ENCODE measurements at regions not wholly inside any gene's neighbourhood (a gene's known extent, or its start where the extent isn't known, plus 50 kb on each side); places are given as distances from the start of the nearest gene placed in this dataset.

DNA sequence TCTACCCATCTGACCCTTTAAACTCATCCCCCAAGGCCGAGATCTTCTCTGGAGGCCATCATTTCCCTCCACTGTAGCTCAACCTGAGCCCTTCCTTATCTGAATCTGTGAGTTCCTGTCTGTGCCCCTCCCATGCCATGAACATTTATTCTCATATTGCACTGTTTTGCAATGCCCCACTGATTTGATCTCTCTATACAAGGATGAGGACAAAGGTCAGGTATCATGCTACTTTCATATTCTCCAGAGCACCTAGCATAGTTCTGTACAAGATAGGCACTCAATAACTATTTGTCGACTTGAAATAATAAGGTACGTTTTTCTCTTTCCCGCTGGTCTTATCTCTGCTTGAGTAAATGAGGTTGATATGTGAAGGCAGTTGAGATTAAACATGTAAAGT lies 135.5 kb downstream of the KLF5 start:
- TF ChIP-seq, protein P1, sequence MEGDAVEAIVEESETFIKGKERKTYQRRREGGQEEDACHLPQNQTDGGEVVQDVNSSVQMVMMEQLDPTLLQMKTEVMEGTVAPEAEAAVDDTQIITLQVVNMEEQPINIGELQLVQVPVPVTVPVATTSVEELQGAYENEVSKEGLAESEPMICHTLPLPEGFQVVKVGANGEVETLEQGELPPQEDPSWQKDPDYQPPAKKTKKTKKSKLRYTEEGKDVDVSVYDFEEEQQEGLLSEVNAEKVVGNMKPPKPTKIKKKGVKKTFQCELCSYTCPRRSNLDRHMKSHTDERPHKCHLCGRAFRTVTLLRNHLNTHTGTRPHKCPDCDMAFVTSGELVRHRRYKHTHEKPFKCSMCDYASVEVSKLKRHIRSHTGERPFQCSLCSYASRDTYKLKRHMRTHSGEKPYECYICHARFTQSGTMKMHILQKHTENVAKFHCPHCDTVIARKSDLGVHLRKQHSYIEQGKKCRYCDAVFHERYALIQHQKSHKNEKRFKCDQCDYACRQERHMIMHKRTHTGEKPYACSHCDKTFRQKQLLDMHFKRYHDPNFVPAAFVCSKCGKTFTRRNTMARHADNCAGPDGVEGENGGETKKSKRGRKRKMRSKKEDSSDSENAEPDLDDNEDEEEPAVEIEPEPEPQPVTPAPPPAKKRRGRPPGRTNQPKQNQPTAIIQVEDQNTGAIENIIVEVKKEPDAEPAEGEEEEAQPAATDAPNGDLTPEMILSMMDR (IDR thresholded peaks at IDR 0.05), result no peak
- TF ChIP-seq POLR2A (IDR thresholded peaks at IDR 0.05), result no peak
